Retinal pigment epithelial cell (primary cell): ENCODE measurements at regions not wholly inside any gene's neighbourhood (a gene's known extent, or its start where the extent isn't known, plus 50 kb on each side); places are given as distances from the start of the nearest gene placed in this dataset.

Experiments used
- DNase-seq: peaks from one replicate; pipeline ENCODE4 v3.0.0-alpha.2; 2010; ENCODE audit warnings: low read depth
- H3K4me3 ChIP-seq: 2 replicates; pipeline ENCODE4 v1.5.1; 2011; ENCODE audit warnings: mild to moderate bottlenecking, low read length, control low read depth, moderate library complexity
- TF ChIP-seq, protein P1 (sequence below): conservative IDR thresholded peaks from 2 replicates; pipeline ENCODE4 v1.5.1; 2011; ENCODE audit warnings: low read depth, low read length, control low read depth, inconsistent platforms

GRCh38 chr2:240199133-240199870 lies 58.8 kb upstream of the OTOS start:
- H3K4me3 ChIP-seq = no peak overlapping the region
- DNase-seq = no peak
- TF ChIP-seq, protein P1, sequence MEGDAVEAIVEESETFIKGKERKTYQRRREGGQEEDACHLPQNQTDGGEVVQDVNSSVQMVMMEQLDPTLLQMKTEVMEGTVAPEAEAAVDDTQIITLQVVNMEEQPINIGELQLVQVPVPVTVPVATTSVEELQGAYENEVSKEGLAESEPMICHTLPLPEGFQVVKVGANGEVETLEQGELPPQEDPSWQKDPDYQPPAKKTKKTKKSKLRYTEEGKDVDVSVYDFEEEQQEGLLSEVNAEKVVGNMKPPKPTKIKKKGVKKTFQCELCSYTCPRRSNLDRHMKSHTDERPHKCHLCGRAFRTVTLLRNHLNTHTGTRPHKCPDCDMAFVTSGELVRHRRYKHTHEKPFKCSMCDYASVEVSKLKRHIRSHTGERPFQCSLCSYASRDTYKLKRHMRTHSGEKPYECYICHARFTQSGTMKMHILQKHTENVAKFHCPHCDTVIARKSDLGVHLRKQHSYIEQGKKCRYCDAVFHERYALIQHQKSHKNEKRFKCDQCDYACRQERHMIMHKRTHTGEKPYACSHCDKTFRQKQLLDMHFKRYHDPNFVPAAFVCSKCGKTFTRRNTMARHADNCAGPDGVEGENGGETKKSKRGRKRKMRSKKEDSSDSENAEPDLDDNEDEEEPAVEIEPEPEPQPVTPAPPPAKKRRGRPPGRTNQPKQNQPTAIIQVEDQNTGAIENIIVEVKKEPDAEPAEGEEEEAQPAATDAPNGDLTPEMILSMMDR = no peak

- DNase-seq = no peak
- TF ChIP-seq, protein P1 = no peak
- no peak overlapping the region for H3K4me3 ChIP-seq
These were observed 60.0 kb upstream of the OTOS start for GRCh38 chr2:240200230-240201051.

DNA sequence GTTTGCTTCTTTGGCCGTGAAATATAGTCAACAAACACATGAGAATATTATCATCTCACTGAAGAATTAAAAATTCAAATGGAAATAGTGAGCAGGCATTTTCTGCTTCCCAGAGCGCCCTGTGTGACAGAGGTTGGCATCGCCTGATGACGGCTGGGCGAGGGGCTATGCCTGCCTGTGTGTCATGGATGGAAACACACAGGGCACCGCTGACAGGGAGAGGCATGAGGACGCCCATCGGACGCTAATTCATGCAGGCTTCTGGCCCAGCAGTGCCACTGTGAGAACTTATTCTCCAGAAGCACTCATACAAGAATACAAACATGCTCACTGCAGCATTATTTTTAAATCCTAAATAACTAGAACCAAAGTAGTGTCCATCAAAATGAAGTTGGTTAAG lies 61.4 kb upstream of the OTOS start:
- DNase-seq = no peak
- no peak overlapping the region for H3K4me3 ChIP-seq
- TF ChIP-seq, protein P1 = no peak

- no peak overlapping the region for H3K4me3 ChIP-seq
- DNase-seq = no peak
- TF ChIP-seq, protein P1 = no peak
These were observed 62.1 kb upstream of the OTOS start for GRCh38 chr2:240202586-240202985.

- no peak for DNase-seq
- no peak overlapping the region for H3K4me3 ChIP-seq
- TF ChIP-seq, protein P1 = no peak
These were observed 62.8 kb upstream of the OTOS start for GRCh38 chr2:240203031-240203787.

GRCh38 chr2:240203788-240204270 lies 63.4 kb upstream of the OTOS start:
- H3K4me3 ChIP-seq = no peak overlapping the region
- TF ChIP-seq, protein P1 = no peak
- no peak for DNase-seq
